Endodermal cell (in vitro differentiated cells): ENCODE measurements at regions not wholly inside any gene's neighbourhood (a gene's known extent, or its start where the extent isn't known, plus 50 kb on each side); places are given as distances from the start of the nearest gene placed in this dataset.

ENCODE experiments used
- DNase-seq: peaks from one replicate; pipeline ENCODE4 v3.0.0-alpha.2; 2017
- H3K27ac ChIP-seq: 2 replicates; pipeline ENCODE4 v1.5.1; 2013; ENCODE audit warnings: mild to moderate bottlenecking, low read depth, low read length, moderate library complexity
- H3K27me3 ChIP-seq: 2 replicates; pipeline ENCODE4 v1.6.1; 2013; ENCODE audit warnings: mild to moderate bottlenecking, low read length, moderate library complexity; ENCODE audit not compliant: insufficient read depth, control insufficient read depth, poor library complexity, severe bottlenecking
- H3K36me3 ChIP-seq: 2 replicates; pipeline ENCODE4 v1.7.0; 2013; ENCODE audit warnings: mild to moderate bottlenecking, low read length, moderate library complexity; ENCODE audit not compliant: control insufficient read depth, insufficient read depth
- H3K4me1 ChIP-seq: one replicate; pipeline ENCODE4 v1.7.0; 2013; ENCODE audit warnings: low read length; ENCODE audit not compliant: control insufficient read depth, insufficient read depth
- H3K4me3 ChIP-seq: 2 replicates; pipeline ENCODE4 v1.5.1; 2013; ENCODE audit warnings: mild to moderate bottlenecking, low read length, moderate library complexity
- H3K9ac ChIP-seq: 2 replicates; pipeline ENCODE4 v1.6.1; 2013; ENCODE audit warnings: mild to moderate bottlenecking, low read length, moderate library complexity; ENCODE audit not compliant: poor library complexity, severe bottlenecking; ENCODE audit errors: extremely low read depth
- H3K9me3 ChIP-seq: 2 replicates; pipeline ENCODE4 v1.6.1; 2013; ENCODE audit warnings: mild to moderate bottlenecking, low read length, moderate library complexity; ENCODE audit not compliant: control insufficient read depth
- H3K27ac Mint-ChIP-seq: 2 replicates; pipeline ENCODE4 v1.8.0; 2020; ENCODE audit warnings: mixed read lengths
- H3K27me3 Mint-ChIP-seq: 2 replicates; pipeline ENCODE4 v1.8.0; 2021; ENCODE audit warnings: mild to moderate bottlenecking, mixed read lengths; ENCODE audit not compliant: insufficient read depth
- H3K36me3 Mint-ChIP-seq: 2 replicates; pipeline ENCODE4 v1.8.0; 2020; ENCODE audit warnings: low read depth, mixed read lengths
- H3K4me1 Mint-ChIP-seq: 2 replicates; pipeline ENCODE4 v1.8.0; 2020; ENCODE audit warnings: mixed read lengths
- H3K4me3 Mint-ChIP-seq: 2 replicates; pipeline ENCODE4 v1.8.0; 2020; ENCODE audit warnings: mild to moderate bottlenecking, moderate library complexity, mixed read lengths
- H3K9me3 Mint-ChIP-seq: 2 replicates; pipeline ENCODE4 v1.8.0; 2020; ENCODE audit warnings: mild to moderate bottlenecking, mixed read lengths
- CTCF ChIP-seq: fragments of 200-600 bp; sonication (generic); conservative IDR thresholded peaks from 2 replicates; pipeline ENCODE4 v1.5.0; 2021; ENCODE audit warnings: antibody characterized with exemption, mild to moderate bottlenecking
- whole genome bisulfite sequencing, 2 experiments: methylation state at CpG; one replicate each; pipeline versions ENCODE4 v1.1.5 to v1.1.7; 2013; ENCODE audit warnings: missing lambda C conversion rate in 2 of 2, mixed read lengths in 1 of 2; ENCODE audit not compliant: insufficient coverage in 1 of 2, insufficient read length in 1 of 2; 5-methylcytosine and 5-hydroxymethylcytosine counted together

- Histone ChIP-seq H3K9me3 (no peaks in the 10 kb centered on the region), H3K4me1 (no peaks in the 10 kb centered on the region), H3K27ac (no peak overlapping the region), H3K36me3 (no peaks in the 10 kb centered on the region), H3K9ac (no peak overlapping the region), H3K27me3 (no peaks in the 10 kb centered on the region), H3K4me3 (no peak overlapping the region)
- Mint-ChIP-seq H3K9me3 (no peaks in the 10 kb centered on the region), H3K4me3 (no peak overlapping the region), H3K27me3 (no peaks in the 10 kb centered on the region), H3K4me1 (peaks cover 9% of the 10 kb centered on the region), H3K36me3 (no peaks in the 10 kb centered on the region), H3K27ac (no peak overlapping the region)
- WGBS, 2 experiments, result 92 to 93% methylated on average over 5 to 7 of the region's 7 CpGs
- DNase-seq, result no peak
- TF ChIP-seq CTCF, result no peak
These were observed 109.5 kb upstream of the ZNF648 start for GRCh38 chr1:182170891-182171461.

GRCh38 chr1:182169203-182169602 is 107.7 kb upstream of the ZNF648 start:
- no peaks in the 10 kb centered on the region for H3K4me1 ChIP-seq

GRCh38 chr1:182166750-182167149 is 105.2 kb upstream of the ZNF648 start:
- no peaks in the 10 kb centered on the region for H3K27me3 ChIP-seq
- Mint-ChIP-seq H3K27ac (no peak overlapping the region), H3K4me3 (no peak overlapping the region), H3K36me3 (no peaks in the 10 kb centered on the region), H3K4me1 (no peaks in the 10 kb centered on the region), H3K9me3 (no peaks in the 10 kb centered on the region), H3K27me3 (peaks cover 3% of the 10 kb centered on the region)
- no peak overlapping the region for H3K4me3 ChIP-seq
- H3K36me3 ChIP-seq, result no peaks in the 10 kb centered on the region
- DNase-seq, result no peak
- no peak for TF ChIP-seq CTCF
- H3K9ac ChIP-seq, result no peak overlapping the region
- no peaks in the 10 kb centered on the region for H3K9me3 ChIP-seq
- WGBS, 2 experiments, result 92% methylated on average over 1 of the region's 1 CpG; no CpG with 5 or more reads in 1 of the 2 experiments
- no peak overlapping the region for H3K27ac ChIP-seq
- H3K4me1 ChIP-seq, result no peaks in the 10 kb centered on the region

More at GRCh38 chr1:182169203-182169602, 107.7 kb upstream of the ZNF648 start:
- no peak for DNase-seq
- Histone ChIP-seq H3K36me3 (no peaks in the 10 kb centered on the region), H3K27me3 (no peaks in the 10 kb centered on the region), H3K4me3 (no peak overlapping the region), H3K9ac (no peak overlapping the region), H3K27ac (no peak overlapping the region), H3K9me3 (no peaks in the 10 kb centered on the region)
- Mint-ChIP-seq H3K36me3 (no peaks in the 10 kb centered on the region), H3K9me3 (no peaks in the 10 kb centered on the region), H3K4me1 (peaks cover 9% of the 10 kb centered on the region), H3K27me3 (no peaks in the 10 kb centered on the region), H3K27ac (no peak overlapping the region), H3K4me3 (no peak overlapping the region)
- WGBS, 2 experiments, result 73 to 77% methylated on average over 9 of the region's 9 CpGs
- no peak for TF ChIP-seq CTCF
